ENCODE measurements at regions not wholly inside any gene's neighbourhood (a gene's known extent, or its start where the extent isn't known, plus 50 kb on each side); places are given as distances from the start of the nearest gene placed in this dataset.

DNA sequence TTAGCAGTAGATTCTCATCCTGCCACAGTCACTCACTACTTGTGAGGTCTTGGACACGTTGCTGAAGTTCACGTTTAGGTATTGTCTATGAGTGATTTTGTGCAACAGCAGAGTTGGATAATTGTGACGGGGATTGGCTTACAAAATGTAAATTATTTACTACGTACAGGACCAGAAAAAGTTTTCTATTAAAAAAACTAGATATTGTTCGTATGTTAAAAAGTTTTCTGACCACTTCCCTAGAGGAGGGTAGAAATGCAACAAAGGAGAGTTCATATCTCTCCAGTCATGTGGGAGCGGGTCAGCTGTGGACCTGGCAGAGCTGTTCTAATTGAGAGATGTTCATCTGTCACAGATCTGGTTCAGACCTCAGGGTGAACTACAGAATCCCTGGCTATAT is 976.1 kb upstream of the NUDT12 start:
- H3K9me3 ChIP-seq: no peaks in the 10 kb centered on the region
- H3K36me3 ChIP-seq: no peaks in the 10 kb centered on the region
- no peaks in the 10 kb centered on the region for H3K4me1 ChIP-seq (replicated peaks)
- intact Hi-C loops (cut with DNase I): no loop called here
- H3K27me3 ChIP-seq (replicated peaks; ENCODE audit: insufficient read depth): no peaks in the 10 kb centered on the region
- DNase-seq (ENCODE audit: low spot score): no peak
- no peak overlapping the region for H3K4me3 ChIP-seq
- TF ChIP-seq POLR2A (IDR thresholded peaks at IDR 0.05): no peak
- H3K27ac ChIP-seq: no peak overlapping the region
- 88% methylated on average over 6 of the region's 6 CpGs for WGBS

DNA sequence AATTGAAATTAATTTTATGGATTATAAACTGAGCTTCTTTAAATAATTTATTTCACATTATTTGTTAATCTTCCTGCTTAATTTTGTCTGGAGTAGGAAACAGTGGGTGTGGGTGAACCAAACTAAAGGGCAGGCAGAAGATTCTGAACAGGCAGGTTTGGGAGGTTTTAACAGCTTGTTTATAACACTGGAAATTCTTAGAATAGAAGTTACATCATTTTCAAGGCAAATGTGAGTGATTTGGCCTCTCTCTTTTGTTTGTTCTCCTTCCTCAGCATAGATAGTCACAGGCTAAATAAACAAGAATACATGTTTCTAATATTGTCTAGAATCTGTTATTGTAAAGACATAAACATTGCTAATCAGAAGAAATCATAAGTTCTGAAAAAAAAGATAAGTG is 970.9 kb upstream of the NUDT12 start:
- TF ChIP-seq CTCF (IDR thresholded peaks at IDR 0.05) (no peak), POLR2A (IDR thresholded peaks at IDR 0.05) (no peak), POLR2AphosphoS5 (IDR thresholded peaks at IDR 0.05) (no peak)
- Histone ChIP-seq H3K36me3 (no peaks in the 10 kb centered on the region), H3K27ac (no peak overlapping the region), H3K9me3 (no peaks in the 10 kb centered on the region), H3K4me3 (no peak overlapping the region), H3K27me3 (replicated peaks; ENCODE audit: insufficient read depth) (no peaks in the 10 kb centered on the region), H3K4me1 (replicated peaks) (no peaks in the 10 kb centered on the region)
- intact Hi-C loops (cut with DNase I): no loop called here
- no peak for DNase-seq (ENCODE audit: low spot score)

GRCh38 chr5:104526866-104527265 is 964.3 kb upstream of the NUDT12 start:
- TF ChIP-seq POLR2A (IDR thresholded peaks at IDR 0.05) (no peak), POLR2AphosphoS5 (IDR thresholded peaks at IDR 0.05) (no peak), CTCF (IDR thresholded peaks at IDR 0.05) (no peak)
- Histone ChIP-seq H3K36me3 (no peaks in the 10 kb centered on the region), H3K4me3 (no peak overlapping the region), H3K4me1 (replicated peaks) (no peaks in the 10 kb centered on the region), H3K27ac (no peak overlapping the region), H3K9me3 (no peaks in the 10 kb centered on the region), H3K27me3 (replicated peaks; ENCODE audit: insufficient read depth) (no peaks in the 10 kb centered on the region)
- intact Hi-C loops (cut with DNase I): no loop called here
- DNase-seq (ENCODE audit: low spot score): no peak
- 86% methylated on average over 1 of the region's 1 CpG for WGBS

- no peak overlapping the region for H3K4me3 ChIP-seq
- TF ChIP-seq POLR2A (IDR thresholded peaks at IDR 0.05) (no peak), CTCF (IDR thresholded peaks at IDR 0.05) (no peak), POLR2AphosphoS5 (IDR thresholded peaks at IDR 0.05) (no peak)
- H3K9me3 ChIP-seq: no peaks in the 10 kb centered on the region
- H3K27me3 ChIP-seq (replicated peaks; ENCODE audit: insufficient read depth): no peaks in the 10 kb centered on the region
- H3K27ac ChIP-seq: no peak overlapping the region
- H3K4me1 ChIP-seq (replicated peaks): no peaks in the 10 kb centered on the region
- intact Hi-C loops (cut with DNase I): no loop called here
- DNase-seq (ENCODE audit: low spot score): no peak
- H3K36me3 ChIP-seq: no peaks in the 10 kb centered on the region
Measured at GRCh38 chr5:104513640-104514072, 951.1 kb upstream of the NUDT12 start.

DNA sequence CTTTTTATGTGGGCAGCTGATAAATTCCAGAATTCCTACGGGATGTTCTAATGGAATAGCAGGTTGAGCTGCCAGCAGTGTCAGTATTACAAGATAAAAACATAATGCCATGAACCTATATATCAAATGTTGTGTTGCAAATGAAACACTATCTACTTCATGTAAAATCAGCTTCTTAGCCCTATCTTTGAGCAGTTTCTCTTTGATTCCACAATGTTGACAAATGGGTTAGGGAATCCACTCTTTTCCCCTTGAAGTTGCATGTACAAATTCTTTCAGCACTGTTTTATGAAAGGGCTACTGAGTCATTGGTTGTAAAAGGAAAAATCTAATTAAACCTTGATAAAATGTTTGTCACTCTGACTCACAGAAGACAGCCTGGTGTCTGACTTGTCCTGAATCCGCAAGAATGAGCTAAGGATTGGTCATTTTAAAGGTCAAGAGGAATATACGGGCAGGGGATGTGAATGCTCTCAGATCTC is 950.6 kb upstream of the NUDT12 start:
- TF ChIP-seq POLR2AphosphoS5 (IDR thresholded peaks at IDR 0.05) (no peak), CTCF (IDR thresholded peaks at IDR 0.05) (no peak), POLR2A (IDR thresholded peaks at IDR 0.05) (no peak)
- no peaks in the 10 kb centered on the region for H3K4me1 ChIP-seq (replicated peaks)
- no peaks in the 10 kb centered on the region for H3K9me3 ChIP-seq
- intact Hi-C loops (cut with DNase I): no loop called here
- no peak overlapping the region for H3K4me3 ChIP-seq
- WGBS: 44% methylated on average over 3 of the region's 3 CpGs
- no peak overlapping the region for H3K27ac ChIP-seq
- DNase-seq (ENCODE audit: low spot score): no peak
- H3K27me3 ChIP-seq (replicated peaks; ENCODE audit: insufficient read depth): no peaks in the 10 kb centered on the region
- no peaks in the 10 kb centered on the region for H3K36me3 ChIP-seq
